GM21515 (cell line): ENCODE measurements at regions not wholly inside any gene's neighbourhood (a gene's known extent, or its start where the extent isn't known, plus 50 kb on each side); places are given as distances from the start of the nearest gene placed in this dataset.
"Not testable (repeated sequence)": the region's sequence is repeated elsewhere in the genome, so short reads cannot be mapped to it uniquely, and the experiment has no call there.

Experiments used
- ATAC-seq: cut with Tn5 transposase; IDR thresholded peaks from one replicate; pipeline ENCODE4 v1.9.1; 2021; ENCODE audit not compliant: unreplicated experiment

DNA sequence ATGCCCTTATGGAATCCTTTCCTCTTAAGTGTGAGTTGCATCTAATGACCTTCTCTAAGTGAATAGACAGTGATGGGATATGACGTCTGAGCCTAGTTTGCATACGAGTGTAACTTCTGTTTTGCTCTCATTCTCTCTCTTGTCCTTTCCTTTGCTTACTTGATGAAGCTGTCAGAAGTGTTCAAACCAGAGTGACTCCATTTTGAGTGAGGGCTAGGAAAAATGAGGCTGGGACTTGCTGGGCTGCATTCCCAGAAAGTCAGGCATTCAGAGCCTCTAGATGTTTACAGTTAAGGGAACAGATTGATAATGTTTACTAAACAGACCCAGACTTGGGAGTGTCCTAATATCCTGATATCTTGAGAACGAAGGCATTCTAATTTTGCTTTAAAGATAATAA, 311.2 kb upstream of the SOX4 start:
- ATAC-seq, result not testable (repeated sequence)

DNA sequence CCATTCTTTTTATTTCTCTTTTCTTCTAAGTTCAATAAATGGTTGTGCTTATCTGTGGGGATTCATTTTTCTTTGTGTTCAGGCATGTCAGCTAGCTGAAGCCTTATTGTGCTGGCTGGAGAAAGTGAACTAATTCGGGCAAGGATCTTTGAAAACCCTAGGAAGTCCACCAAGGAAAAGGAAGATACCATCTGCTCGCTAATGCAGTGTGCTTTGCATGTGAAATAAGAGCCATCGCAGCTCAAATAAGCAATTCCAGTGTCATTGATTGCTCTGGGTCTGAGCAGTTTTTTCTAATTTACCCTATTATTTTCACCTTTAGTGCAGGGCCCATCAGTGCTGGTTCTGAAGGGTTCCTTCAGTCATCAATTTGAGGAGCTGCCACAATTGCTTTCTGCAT, 309.4 kb upstream of the SOX4 start:
- ATAC-seq, result no peak

DNA sequence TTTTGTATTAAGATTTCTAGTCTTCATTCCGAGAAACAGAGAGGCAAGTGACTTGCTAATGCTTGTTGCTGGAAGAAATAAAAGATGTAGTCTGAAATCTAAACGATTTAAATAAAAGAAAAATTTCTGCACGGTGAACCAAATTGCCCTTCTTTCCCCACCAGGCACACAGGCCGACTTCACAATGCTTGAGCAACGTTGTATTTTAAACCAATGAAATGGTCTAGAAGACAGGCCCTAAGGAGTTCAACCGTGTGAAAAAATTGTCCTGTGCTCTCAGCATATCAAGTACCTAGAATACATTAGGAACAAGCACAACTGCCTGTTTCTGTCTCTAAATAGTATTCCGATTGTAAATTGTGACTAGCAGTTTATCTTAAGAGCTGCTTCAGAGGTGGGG, 308.8 kb upstream of the SOX4 start:
- no peak for ATAC-seq

DNA sequence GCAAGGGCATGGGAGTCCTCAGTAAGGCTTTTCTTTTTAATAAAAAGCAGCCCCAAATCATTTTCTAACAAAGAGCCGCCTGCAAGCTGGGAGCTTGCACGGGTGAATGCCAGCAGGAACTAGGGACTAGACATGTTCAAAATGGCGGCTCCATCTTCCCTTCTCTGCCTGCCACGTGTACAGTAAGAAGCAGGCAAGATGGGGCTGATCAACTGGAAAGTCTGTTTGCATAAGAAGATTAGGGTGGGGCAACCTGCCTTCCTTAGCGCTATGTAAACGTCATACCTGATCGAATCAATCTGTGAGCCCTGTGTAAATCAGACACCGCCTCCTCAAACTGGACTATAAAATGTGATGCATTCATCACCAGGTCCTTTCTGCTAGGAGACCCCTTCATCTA, 299.4 kb upstream of the SOX4 start:
- ATAC-seq, result no peak

DNA sequence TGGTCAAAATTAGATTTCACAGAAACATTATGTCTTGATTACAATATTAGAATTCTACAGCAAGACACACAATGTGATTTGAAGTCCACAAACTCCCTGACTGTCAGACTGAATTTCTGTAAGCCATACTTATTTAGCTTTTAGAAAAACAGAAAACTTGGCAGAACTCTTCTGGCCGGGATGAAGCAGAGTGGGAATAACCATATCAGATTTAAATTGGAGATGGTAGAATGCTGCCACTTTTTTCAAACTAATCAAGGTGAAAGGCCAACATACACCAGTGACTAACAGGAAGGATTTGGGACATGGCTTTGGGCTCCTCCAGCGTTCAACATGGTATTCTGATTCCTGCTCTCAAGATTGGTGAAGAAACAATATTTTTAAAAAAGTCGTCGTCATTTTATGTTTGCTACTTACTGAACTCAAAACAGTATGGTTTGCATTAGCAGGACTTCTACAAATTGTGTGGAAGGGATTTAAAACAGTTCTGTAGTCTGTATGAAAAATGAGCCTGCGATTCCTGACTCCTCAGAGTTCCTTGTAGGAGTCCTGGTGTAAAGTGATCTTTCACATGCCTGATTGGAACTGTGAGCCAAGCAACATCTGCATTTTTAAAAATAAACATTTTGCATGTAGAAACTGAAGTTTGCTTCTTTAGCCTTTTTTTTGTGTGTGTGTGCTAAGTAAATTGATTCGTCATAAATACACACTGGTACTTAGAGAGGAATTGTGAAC, 297.9 kb upstream of the SOX4 start:
- ATAC-seq, result no peak

DNA sequence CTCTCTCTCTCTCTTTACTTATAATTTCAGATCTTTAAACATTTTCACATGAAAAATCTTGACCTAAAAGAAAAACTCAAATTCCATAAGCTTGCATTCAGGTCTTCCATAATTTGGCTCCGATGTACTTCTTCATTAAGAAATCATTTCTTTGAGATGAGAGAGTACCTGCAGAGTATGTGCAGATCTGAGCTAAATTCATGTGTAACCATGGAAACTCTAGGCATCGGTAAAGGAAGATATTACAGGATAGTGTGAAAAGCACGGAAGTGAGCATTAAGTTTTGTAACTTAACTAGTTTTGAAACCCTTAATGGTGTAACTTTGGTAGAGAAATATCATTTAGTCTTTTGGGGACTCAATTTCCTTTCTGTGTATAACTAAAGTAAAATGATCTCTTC, 295.9 kb upstream of the SOX4 start:
- no peak for ATAC-seq

DNA sequence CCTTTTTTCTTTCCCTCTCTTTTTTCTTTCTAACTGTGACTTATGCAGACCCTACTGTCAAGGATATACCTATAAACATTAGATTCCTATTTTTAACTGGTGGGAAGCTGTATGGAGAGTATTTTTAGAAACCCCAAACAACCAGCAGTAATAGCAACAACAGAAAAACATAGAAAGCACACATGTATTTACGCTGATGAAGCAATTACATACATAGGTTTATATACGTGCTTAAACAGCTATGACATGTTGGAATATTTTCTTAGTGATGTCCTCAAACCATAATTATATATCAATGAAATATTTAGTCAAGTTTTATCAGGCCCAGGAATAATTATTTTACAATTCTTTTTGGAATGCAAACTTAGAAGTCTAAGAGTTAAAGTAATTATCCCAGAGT, 294.3 kb upstream of the SOX4 start:
- ATAC-seq, result no peak

DNA sequence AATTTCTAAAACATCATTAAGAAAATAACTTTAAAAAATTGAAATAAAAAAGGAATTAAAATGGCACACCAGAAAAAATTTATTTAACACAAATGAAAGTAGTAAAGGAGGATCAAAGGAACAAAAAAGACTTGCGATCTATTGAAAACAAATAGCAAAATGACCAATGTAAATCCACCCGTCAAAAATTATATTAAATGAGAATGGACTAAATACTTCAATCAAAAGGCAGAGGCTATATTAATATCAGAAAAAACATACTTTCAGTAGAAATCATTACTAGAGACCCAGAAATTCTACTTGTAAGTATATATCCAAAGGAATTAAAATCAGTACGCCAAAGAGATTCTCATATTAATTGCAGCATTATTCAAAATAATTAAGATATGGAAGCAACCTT, 293.1 kb upstream of the SOX4 start:
- ATAC-seq, result no peak

DNA sequence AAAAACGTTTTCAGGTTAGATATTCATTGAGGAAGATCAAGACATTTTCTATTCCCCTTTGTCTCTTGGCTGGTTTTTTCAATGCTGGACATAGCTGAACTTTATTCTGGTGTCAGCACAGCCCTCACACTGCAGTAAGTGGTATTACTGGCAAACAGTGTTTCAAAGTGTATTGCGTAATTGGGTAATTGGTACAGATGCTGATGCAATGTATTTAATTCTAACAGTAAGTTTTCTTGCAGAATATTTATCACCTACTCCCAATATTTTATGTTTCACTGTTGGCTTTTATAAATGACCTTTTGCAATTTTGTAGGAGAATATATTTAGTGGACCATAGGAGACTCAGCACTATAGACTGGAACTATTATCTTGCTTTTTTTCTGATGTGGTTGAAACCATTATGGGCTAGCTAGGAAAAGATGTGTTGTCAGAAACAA, 287.6 kb upstream of the SOX4 start:
- no peak for ATAC-seq

DNA sequence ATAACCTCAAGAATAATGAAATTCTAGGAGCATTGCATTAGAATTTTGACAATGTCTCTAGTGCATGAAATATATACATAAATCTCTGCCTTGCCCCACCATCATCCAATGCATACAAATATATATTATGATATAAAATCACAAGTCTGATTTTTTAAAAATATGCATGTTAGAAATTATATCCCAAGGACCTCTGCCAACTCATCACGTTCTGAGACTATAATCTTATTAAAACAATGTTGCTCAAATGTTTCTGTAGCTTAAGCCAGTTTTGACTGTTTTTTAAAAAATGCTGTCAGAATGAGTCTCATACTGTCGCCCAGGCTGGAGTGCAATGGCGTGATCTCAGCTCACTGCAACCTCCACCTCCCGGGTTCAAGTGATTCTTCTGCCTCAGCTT, 287.0 kb upstream of the SOX4 start:
- ATAC-seq, result no peak

DNA sequence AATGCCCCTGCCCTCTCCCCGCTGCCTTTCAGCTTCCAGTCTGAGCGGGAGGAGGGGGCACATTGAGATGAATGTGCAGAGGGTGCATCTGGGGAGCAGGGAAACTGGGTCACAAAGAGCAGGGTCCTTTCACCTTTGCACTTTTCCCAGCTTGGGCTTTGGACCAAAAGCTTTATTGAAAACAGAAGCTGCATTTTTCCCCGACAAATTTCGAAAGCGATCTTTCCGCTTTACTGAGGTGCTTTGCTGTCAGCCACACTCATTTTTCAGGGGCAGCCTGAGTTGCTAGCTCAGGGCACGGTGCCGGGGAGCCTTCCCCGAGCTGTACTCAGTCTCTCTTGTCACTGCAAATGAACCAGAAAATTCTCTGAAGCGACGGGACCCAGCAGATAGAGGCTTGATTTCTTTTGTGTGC, 283.7 kb upstream of the SOX4 start:
- ATAC-seq, result no peak

DNA sequence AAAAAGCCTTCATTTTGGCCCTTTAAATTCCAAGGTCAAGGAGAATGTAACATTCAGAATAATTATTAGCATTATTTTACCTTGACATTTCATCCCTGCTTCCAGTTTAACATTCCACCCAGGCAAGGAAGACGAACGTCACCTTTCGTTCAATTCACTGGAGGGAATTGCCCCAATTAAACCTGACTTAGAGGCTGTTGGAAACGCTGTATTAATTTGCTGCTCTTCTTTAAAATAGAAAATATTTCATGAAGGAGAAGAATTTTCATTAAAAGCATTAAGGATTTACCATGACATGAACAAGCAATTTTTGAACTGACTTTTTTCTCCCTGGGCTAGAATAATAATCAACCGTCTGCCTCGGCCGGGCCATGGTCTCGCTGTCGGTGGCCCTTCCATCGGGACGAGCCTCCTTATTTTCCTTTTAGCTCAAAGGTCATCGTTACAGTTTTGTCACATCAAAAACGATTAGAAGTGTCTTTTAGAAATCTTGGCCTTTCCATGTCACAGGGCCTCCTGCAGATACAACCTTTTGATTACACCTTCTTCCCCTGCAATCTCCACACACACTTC, 282.9 kb upstream of the SOX4 start:
- ATAC-seq, result no peak

DNA sequence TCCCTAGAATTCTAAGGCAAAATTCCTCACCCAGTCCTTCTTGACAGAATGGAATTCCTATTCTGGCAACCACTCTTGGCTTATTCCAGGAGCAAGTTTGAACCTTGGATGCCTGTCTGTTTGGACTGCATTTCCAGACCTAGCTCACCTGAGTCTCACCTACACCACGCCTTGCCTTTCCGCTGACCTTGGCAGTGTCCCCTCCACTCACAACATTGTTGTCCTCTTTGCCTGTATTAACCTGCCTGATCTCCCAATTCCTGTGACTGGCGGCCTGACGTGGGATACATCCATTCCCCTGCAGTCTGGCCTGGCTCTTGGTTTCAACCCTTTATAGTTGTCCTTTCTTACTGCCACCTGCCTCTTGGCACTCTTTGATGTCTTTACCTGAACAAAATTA, 281.4 kb upstream of the SOX4 start:
- no peak for ATAC-seq

DNA sequence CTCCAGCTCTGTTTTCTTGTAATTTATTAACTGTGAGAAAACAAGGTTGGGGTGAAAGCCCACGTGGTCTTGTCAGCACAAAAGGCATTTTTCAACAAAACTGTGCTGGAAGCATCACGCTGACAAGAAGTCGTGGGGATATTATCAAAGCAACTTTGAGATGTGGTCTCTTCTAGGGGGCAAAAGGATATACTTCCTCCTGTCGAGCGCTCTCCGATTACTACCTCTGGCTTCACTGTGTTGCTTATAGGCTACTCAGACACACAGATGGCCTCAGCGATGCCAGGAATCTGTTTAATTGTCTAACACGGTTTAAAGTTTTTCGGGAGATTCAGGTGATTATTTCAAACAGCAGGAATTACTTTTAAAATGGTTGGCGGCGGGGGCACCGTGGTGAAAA, 275.9 kb upstream of the SOX4 start:
- ATAC-seq, result no peak

DNA sequence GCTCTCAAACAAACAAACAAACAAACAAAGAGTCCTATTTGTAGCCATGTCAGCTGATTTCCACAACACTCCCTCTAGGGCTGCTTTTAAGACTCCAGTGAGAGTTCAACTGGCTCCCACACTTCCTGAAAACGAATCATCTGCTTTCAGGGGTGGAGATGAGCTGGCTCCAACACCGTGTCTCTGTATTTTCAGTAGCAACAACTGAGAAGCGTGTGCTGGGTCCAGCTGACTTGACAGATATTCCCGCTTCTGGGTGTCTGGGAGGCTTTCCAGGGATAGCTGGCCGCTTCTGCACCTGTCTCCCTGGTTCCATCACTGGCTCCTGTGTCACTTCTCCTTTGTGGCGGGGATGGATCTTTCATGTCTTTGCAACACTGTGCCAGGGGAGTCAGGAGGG, 272.5 kb upstream of the SOX4 start:
- ATAC-seq, result no peak

DNA sequence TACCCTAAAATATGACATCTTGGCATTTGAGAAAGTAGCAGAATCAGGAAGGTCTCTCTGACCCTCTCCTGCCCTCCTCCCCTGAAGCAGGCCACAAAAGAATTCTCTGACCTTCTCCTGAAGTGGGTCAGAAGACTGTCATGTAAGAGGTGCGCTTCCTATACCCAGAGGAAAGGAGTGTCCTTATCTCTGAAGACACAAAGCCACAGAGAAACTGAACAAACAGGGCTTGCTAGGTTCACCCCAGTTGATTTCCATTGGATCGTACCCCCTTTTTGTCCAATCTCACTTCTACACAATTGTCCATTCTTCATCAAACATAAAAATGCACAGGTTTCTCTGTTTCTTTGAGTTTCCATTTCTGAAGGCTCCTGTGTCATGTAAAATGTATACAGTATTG, 272.0 kb upstream of the SOX4 start:
- no peak for ATAC-seq

DNA sequence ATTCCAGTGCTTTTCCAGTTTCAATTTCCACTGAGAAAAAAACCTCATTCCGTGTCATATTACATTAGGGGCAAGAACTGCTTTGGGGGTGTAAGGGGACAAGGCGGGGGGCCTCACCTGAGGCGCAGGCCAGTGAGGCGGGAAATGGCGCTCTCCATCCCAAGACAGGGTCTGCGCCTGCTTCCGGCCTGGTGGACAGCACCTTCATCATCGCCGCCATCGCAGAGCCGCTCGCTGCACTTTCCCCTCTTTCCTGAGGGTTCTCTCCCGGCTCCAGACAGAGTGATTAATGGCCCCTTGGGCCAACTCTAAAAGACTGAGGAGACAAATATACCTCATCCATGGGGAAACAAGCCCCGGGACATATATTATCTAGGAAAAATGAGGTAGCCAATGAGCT, 270.0 kb upstream of the SOX4 start:
- no peak for ATAC-seq

DNA sequence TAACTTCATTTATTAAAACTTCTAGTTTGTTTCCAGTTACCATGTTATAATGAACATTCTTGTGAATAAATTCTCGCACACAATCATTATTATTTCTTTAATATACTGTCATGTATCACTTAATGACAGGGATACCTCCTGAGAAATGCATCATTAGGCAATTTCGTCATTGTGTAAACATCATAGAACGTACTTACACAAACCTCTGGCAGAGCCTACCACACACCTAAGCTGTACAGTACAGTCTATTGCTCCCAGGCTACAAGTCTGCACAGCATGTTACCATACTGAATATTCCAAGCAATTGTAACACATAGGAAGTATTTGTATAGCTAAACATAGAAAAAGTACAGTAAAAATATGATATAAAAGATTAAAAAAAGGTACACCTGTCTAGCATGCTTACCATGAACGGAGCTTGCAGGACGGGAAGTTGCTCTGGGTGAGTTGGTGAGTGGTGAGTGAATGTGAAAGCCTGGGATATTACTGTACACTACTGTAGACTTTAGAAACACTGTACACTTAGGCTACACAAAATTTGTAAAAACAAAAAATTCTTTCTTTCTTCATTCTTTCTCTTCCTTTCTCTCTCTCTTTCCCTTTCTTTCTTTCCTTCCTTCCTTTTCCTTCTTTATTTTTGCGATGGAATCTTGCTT, 268.2 kb upstream of the SOX4 start:
- ATAC-seq, result no peak

DNA sequence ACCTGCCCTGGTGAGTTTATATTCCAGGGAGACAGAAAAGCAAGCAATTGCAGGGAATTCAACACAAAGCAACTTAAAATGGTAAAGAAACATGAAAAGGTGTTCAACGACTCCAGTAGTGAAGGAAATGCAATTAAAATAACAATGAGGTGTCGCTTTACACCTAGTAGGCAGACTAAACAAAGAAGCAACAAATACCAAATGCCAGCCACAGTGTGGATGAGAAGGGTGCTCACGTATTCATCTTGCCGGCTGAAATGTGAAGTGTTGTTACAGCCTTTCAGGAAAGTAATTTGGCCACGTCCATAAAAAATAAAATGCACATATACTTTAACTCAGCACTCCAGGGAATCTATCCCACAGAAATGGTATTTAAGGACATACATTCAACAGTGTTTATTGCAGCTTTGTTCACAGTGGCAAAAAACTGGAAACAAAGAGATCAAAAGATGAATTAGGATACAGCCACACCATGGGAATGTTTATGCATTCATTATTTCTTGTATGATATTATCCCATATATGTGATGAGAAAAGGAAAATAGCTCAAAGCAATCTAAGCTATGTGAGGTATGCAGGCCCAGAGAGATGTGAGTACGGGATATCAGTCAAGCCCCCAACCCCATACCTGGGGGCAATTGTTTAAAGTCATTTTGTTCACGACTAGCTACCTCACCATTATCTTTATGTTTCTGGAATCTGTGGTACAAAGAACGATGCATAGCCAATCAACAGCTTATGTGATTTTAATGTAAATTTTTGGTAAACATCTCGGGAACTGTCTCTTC, 266.0 kb upstream of the SOX4 start:
- ATAC-seq, result no peak

DNA sequence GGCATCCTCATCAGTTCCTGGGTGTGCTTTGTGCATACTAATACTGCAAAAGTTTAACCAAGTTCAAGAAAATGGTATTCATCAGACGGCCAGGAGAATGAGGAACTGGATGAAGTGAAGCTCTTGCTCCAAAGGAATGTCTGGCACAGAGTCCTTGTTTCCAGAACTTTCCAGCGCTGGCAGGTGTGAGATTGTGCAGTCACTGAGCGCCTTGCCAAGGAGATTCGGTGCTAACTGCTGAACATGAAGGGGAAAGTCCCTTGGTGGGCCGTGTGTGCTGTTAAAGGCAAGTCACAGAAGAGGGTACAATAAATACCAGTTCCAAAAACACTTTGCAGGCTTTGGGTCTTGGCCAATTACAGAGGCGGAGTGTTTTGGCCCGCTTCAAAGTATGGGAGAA, 262.3 kb upstream of the SOX4 start:
- no peak for ATAC-seq

DNA sequence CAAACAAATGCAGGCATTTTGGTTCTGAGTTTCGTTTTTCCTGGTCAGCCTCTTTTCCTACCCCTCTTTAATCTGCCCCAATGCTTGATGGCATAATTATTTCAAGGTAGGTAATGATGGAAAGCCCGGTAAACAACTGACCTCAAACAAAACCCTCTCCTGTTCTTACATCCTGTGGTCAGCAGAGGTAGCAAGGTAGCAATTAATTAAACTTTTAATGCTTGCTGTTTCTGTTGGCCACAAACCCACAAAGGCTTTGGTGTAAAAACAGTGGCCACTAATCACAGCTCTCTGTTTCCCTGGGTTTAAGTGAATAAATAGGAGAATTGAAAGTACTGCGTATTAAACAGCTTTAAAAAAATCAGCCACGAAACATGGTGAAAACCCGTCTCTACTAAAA, 261.5 kb upstream of the SOX4 start:
- ATAC-seq, result no peak

DNA sequence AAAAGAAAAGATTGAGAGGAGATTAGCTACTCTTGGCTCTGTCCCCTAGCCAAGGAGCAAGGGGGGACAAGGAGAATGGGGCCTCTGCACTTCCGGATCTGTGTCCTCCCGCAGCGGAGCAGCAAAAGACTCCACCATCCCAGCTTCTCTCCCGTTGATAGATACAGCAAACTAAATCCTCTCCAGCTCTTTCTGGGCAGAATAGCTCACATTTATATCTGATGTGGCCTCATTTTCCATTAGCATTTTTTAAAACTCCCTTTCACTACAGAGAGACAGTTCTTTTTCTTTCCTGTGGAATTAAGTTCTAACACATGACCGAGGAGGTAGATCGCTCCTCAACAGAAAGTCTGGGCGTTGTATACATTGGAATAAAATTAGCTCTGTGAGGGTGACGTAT, 260.9 kb upstream of the SOX4 start:
- ATAC-seq, result no peak
